SK-N-SH (cell line): ENCODE measurements at regions not wholly inside any gene's neighbourhood (a gene's known extent, or its start where the extent isn't known, plus 50 kb on each side); places are given as distances from the start of the nearest gene placed in this dataset.

ENCODE experiments used
- CTCF ChIA-PET: fragments of 300-600, 350-600 bp; formaldehyde crosslinking; extraction: SDS; loops from one replicate; lab custom pipeline; 2021; lab: Yijun Ruan, JAX
- POLR2A ChIA-PET: fragments of 350-600 bp; sonication (Branson Sonifier 250); formaldehyde crosslinking; extraction: SDS; loops from one replicate; lab custom pipeline; 2020; ENCODE audit warnings: antibody characterized with exemption, inconsistent platforms; lab: Yijun Ruan, JAX
- DNase-seq: peaks from one replicate; pipeline ENCODE4 v3.0.0; 2012
- H2AFZ ChIP-seq: fragments of 200-600 bp; sonication (generic); 2 replicates; pipeline ENCODE4 v1.8.1; 2016; ENCODE audit warnings: antibody characterized with exemption, mild to moderate bottlenecking, low read depth
- H3F3A ChIP-seq: fragments of 200-600 bp; sonication (generic); replicated peaks from 2 replicates; pipeline ENCODE3; 2016; ENCODE audit warnings: antibody characterized with exemption, mild to moderate bottlenecking; ENCODE audit not compliant: insufficient read depth
- H3K27ac ChIP-seq, 2 experiments: fragments of 200-500 bp in 1 of 2; fragments of 200-600 bp in 1 of 2; sonication (Bioruptor generic) in 1 of 2; sonication (generic), shearing (Covaris generic) in 1 of 2; 2 replicates each; pipeline versions ENCODE4 v1.5.1 to v1.6.1; 2014 to 2016; ENCODE audit warnings: low read depth in 2 of 2, inconsistent platforms in 1 of 2, low read length in 1 of 2, mild to moderate bottlenecking in 1 of 2, mixed read lengths in 1 of 2
- H3K27me3 ChIP-seq: fragments of 200-600 bp; sonication (generic), shearing (Covaris generic); 2 replicates; pipeline ENCODE4 v1.6.1; 2016; ENCODE audit warnings: mixed run types; ENCODE audit not compliant: insufficient read depth
- H3K36me3 ChIP-seq, 2 experiments: fragments of 200-500 bp in 1 of 2; fragments of 200-600 bp in 1 of 2; sonication (Bioruptor generic) in 1 of 2; sonication (generic) in 1 of 2; replicated peaks in 1 of 2; 2 replicates each; pipeline versions ENCODE3 to v1.5.1; 2014 to 2016; ENCODE audit warnings: low read length in 1 of 2, mild to moderate bottlenecking in 1 of 2; ENCODE audit not compliant: insufficient read depth in 2 of 2, control insufficient read depth in 1 of 2
- H3K4me1 ChIP-seq, 2 experiments: fragments of 200-500 bp in 1 of 2; fragments of 200-600 bp in 1 of 2; sonication (Bioruptor generic) in 1 of 2; sonication (generic), shearing (Covaris generic) in 1 of 2; 2 replicates each; pipeline versions ENCODE4 v1.5.1 to v1.6.1; 2014 to 2016; ENCODE audit warnings: low read depth in 1 of 2, low read length in 1 of 2, mixed run types in 1 of 2; ENCODE audit not compliant: insufficient read depth in 2 of 2, control insufficient read depth in 1 of 2
- H3K4me2 ChIP-seq: fragments of 200-600 bp; sonication (generic), shearing (Covaris generic); 2 replicates; pipeline ENCODE4 v1.6.1; 2017; ENCODE audit warnings: mixed run types
- H3K4me3 ChIP-seq, 2 experiments: fragments of 200-500 bp in 1 of 2; fragments of 200-600 bp in 1 of 2; sonication (Bioruptor generic) in 1 of 2; sonication (generic), shearing (Covaris generic) in 1 of 2; 2 replicates each; pipeline versions ENCODE4 v1.5.1 to v1.8.1; 2014 to 2016; ENCODE audit warnings: low read depth in 2 of 2, inconsistent platforms in 1 of 2, low read length in 1 of 2, mild to moderate bottlenecking in 1 of 2, mixed read lengths in 1 of 2, moderate library complexity in 1 of 2
- H3K79me2 ChIP-seq: fragments of 200-600 bp; sonication (generic); 2 replicates; pipeline ENCODE4 v1.8.1; 2017; ENCODE audit warnings: mild to moderate bottlenecking; ENCODE audit not compliant: insufficient read depth
- H3K9ac ChIP-seq: fragments of 200-600 bp; sonication (generic); 2 replicates; pipeline ENCODE4 v1.6.1; 2017; ENCODE audit warnings: mixed run types
- H3K9me2 ChIP-seq: fragments of 200-600 bp; sonication (generic); 2 replicates; pipeline ENCODE4 v1.6.1; 2017; ENCODE audit warnings: mixed run types
- H3K9me3 ChIP-seq: fragments of 200-600 bp; sonication (generic); 2 replicates; pipeline ENCODE4 v1.6.1; 2017; ENCODE audit warnings: mixed run types, mild to moderate bottlenecking, moderate library complexity
- H4K20me1 ChIP-seq: fragments of 200-600 bp; sonication (generic); 2 replicates; pipeline ENCODE4 v1.6.1; 2017; ENCODE audit warnings: mild to moderate bottlenecking, mixed run types; ENCODE audit not compliant: insufficient read depth
- CHD2 ChIP-seq: fragments of 150-350 bp; IDR thresholded peaks from 2 replicates; pipeline ENCODE4 v1.6.1; 2018; ENCODE audit warnings: low read length; ENCODE audit not compliant: partially characterized antibody
- FOSL2 ChIP-seq: IDR thresholded peaks from 2 replicates; pipeline ENCODE4 v1.4.0; 2012; ENCODE audit warnings: low read depth, mild to moderate bottlenecking, moderate library complexity, borderline replicate concordance
- FOXJ3 ChIP-seq: sonication (generic); formaldehyde crosslinking; IDR thresholded peaks from 2 replicates; pipeline ENCODE4 v1.5.1; 2020; ENCODE audit warnings: mild to moderate bottlenecking, missing genetic modification reagents
- FOXM1 ChIP-seq: IDR thresholded peaks from 2 replicates; pipeline ENCODE4 v1.4.0; 2012; ENCODE audit warnings: low read depth, mild to moderate bottlenecking
- GATA2 ChIP-seq: sonication (generic); formaldehyde crosslinking; IDR thresholded peaks from 2 replicates; pipeline ENCODE4 v1.5.0; 2020; ENCODE audit warnings: mild to moderate bottlenecking, missing genetic modification reagents
- MEF2A ChIP-seq: IDR thresholded peaks from 2 replicates; pipeline ENCODE4 v1.4.0; 2012; ENCODE audit warnings: low read depth, borderline replicate concordance
- NFIC ChIP-seq: IDR thresholded peaks from 2 replicates; pipeline ENCODE4 v1.4.0; 2012; ENCODE audit warnings: borderline replicate concordance
- RCOR1 ChIP-seq: fragments of 150-350 bp; IDR thresholded peaks from 2 replicates; pipeline ENCODE4 v1.6.1; 2017; ENCODE audit warnings: antibody characterized with exemption, low read length
- REST ChIP-seq: IDR thresholded peaks from 2 replicates; pipeline ENCODE4 v1.6.1; 2012; ENCODE audit warnings: mild to moderate bottlenecking, low read depth, low read length, moderate library complexity
- RFX5 ChIP-seq: IDR thresholded peaks from 2 replicates; pipeline ENCODE4 v1.6.1; 2012; ENCODE audit warnings: mild to moderate bottlenecking, improper control_type of control experiment, low read length
- RXRA ChIP-seq: IDR thresholded peaks from 2 replicates; pipeline ENCODE4 v1.4.0; 2012; ENCODE audit warnings: low read depth, mild to moderate bottlenecking, borderline replicate concordance
- SIN3A ChIP-seq: IDR thresholded peaks from 2 replicates; pipeline ENCODE4 v1.6.1; 2012; ENCODE audit warnings: low read depth, mild to moderate bottlenecking, low read length, moderate library complexity, borderline replicate concordance
- TCF12 ChIP-seq: IDR thresholded peaks from 2 replicates; pipeline ENCODE4 v1.4.0; 2012
- YY1 ChIP-seq: IDR thresholded peaks from 2 replicates; pipeline ENCODE4 v1.4.0; 2012; ENCODE audit warnings: low read depth, mild to moderate bottlenecking
- WGBS: methylation state at CpG from one replicate; pipeline ENCODE4 v1.1.6; 2017; ENCODE audit warnings: low lambda C conversion rate; 5-methylcytosine and 5-hydroxymethylcytosine counted together

GRCh38 chr13:99704390-99704789 lies 203.1 kb downstream of the TM9SF2 start:
- CTCF ChIA-PET: no interaction called here

GRCh38 chr13:99703908-99704307 lies 202.6 kb downstream of the TM9SF2 start:
- no peaks in the 10 kb centered on the region for H3K9me3 ChIP-seq
- no peaks in the 10 kb centered on the region for H3K27me3 ChIP-seq
- H3K36me3 ChIP-seq: no peaks in the 10 kb centered on the region
- H3K9me2 ChIP-seq: no peaks in the 10 kb centered on the region
- H3K9ac ChIP-seq: no peak overlapping the region
- H3K4me3 ChIP-seq: no peak overlapping the region
- no peak overlapping the region for H3K4me2 ChIP-seq
- no peaks in the 10 kb centered on the region for H3F3A ChIP-seq
- no peaks in the 10 kb centered on the region for H3K4me1 ChIP-seq
- no peaks in the 10 kb centered on the region for H3K79me2 ChIP-seq
- no peak overlapping the region for H2AFZ ChIP-seq
- CTCF ChIA-PET: no interaction called here
- H3K27ac ChIP-seq: no peak overlapping the region
- DNase-seq: no peak
- no peaks in the 10 kb centered on the region for H4K20me1 ChIP-seq
- POLR2A ChIA-PET: no interaction called here
- TF ChIP-seq NFIC (no peak), TCF12 (no peak)

More at GRCh38 chr13:99704390-99704789, 203.1 kb downstream of the TM9SF2 start:
- no peak overlapping the region for H3K4me2 ChIP-seq
- H3K79me2 ChIP-seq: no peaks in the 10 kb centered on the region
- no peaks in the 10 kb centered on the region for H3K4me1 ChIP-seq
- H3K9ac ChIP-seq: no peak overlapping the region
- POLR2A ChIA-PET: no interaction called here
- no peaks in the 10 kb centered on the region for H3K9me3 ChIP-seq
- no peak overlapping the region for H2AFZ ChIP-seq
- no peaks in the 10 kb centered on the region for H4K20me1 ChIP-seq
- no peaks in the 10 kb centered on the region for H3K9me2 ChIP-seq
- TF ChIP-seq RFX5 (no peak), NFIC (no peak)
- TF ChIP-seq, all 33 proteins: peak for 0
- 60% methylated on average over 4 of the region's 4 CpGs for WGBS
- Histone ChIP-seq H3F3A (no peaks in the 10 kb centered on the region), H3K27me3 (no peaks in the 10 kb centered on the region), H3K27ac (no peak overlapping the region), H3K36me3 (no peaks in the 10 kb centered on the region), H3K4me3 (no peak overlapping the region)
- DNase-seq: no peak

GRCh38 chr13:99702687-99703319 lies 201.5 kb downstream of the TM9SF2 start:
- ChIA-PET POLR2A (no interaction called here), CTCF (no interaction called here)
- no peak overlapping the region for H3K9ac ChIP-seq
- WGBS: 82% methylated on average over 9 of the region's 9 CpGs
- TF ChIP-seq YY1 (no peak), NFIC (no peak), GATA2 (CRISPR knock-in tag) (no peak), SIN3A (no peak), RXRA (no peak), CHD2 (no peak), RCOR1 (no peak), FOXJ3 (CRISPR knock-in tag) (no peak), MEF2A (no peak), REST (no peak), FOSL2 (no peak), FOXM1 (no peak)
- no peak overlapping the region for H2AFZ ChIP-seq
- H3K4me2 ChIP-seq: no peak overlapping the region
- no peaks in the 10 kb centered on the region for H3K27me3 ChIP-seq
- no peaks in the 10 kb centered on the region for H3K36me3 ChIP-seq
- H3K9me3 ChIP-seq: no peaks in the 10 kb centered on the region
- no peaks in the 10 kb centered on the region for H3F3A ChIP-seq
- no peaks in the 10 kb centered on the region for H3K9me2 ChIP-seq
- no peaks in the 10 kb centered on the region for H3K79me2 ChIP-seq
- H3K27ac ChIP-seq: no peak overlapping the region
- no peaks in the 10 kb centered on the region for H4K20me1 ChIP-seq
- no peak overlapping the region for H3K4me3 ChIP-seq
- no peak for DNase-seq
- H3K4me1 ChIP-seq: no peaks in the 10 kb centered on the region
